T-helper 1 cell treated with Interleukin-12 subunit alpha and Interleukin-12 subunit beta and Interleukin-4 antibody, amounts not matched to agents 30 ng/mL and 1 ng/mL, for 36 hours (primary cell): ENCODE measurements at regions not wholly inside any gene's neighbourhood (a gene's known extent, or its start where the extent isn't known, plus 50 kb on each side); places are given as distances from the start of the nearest gene placed in this dataset.

Source experiments
- intact Hi-C: fragments of 100-400 bp; cut with micrococcal nuclease; formaldehyde crosslinking; loops from one replicate; pipeline ENCODE4 v1.15.1; 2024

- intact Hi-C loops: no loop called here
These were observed 1276.8 kb downstream of the UQCRFS1 start for GRCh38 chr19:27936139-27936538.

- intact Hi-C loops: no loop called here
These were observed 1277.3 kb downstream of the UQCRFS1 start for GRCh38 chr19:27935669-27936068.

GRCh38 chr19:27929399-27929798, 1283.6 kb downstream of the UQCRFS1 start:
- intact Hi-C loops: no loop called here

GRCh38 chr19:27925202-27925601, 1287.7 kb downstream of the UQCRFS1 start:
- intact Hi-C loops: no loop called here

- intact Hi-C loops: no loop called here
These were observed 1290.0 kb downstream of the UQCRFS1 start for GRCh38 chr19:27922970-27923369.

- intact Hi-C loops: no loop called here
These were observed 1292.2 kb downstream of the UQCRFS1 start for GRCh38 chr19:27920774-27921173.

- intact Hi-C loops: no loop called here
These were observed 1294.1 kb downstream of the UQCRFS1 start for GRCh38 chr19:27918818-27919217.

GRCh38 chr19:27911122-27911898, 1301.6 kb downstream of the UQCRFS1 start:
- intact Hi-C loops: no loop called here

GRCh38 chr19:27909861-27910260, 1303.1 kb downstream of the UQCRFS1 start:
- intact Hi-C loops: no loop called here

- intact Hi-C loops: no loop called here
These were observed 1303.6 kb downstream of the UQCRFS1 start for GRCh38 chr19:27909185-27909840.

GRCh38 chr19:27906081-27906480, 1306.9 kb downstream of the UQCRFS1 start:
- intact Hi-C loops: no loop called here

GRCh38 chr19:27905074-27905473, 1307.9 kb downstream of the UQCRFS1 start:
- intact Hi-C loops: no loop called here

- intact Hi-C loops: no loop called here
These were observed 1311.9 kb downstream of the UQCRFS1 start for GRCh38 chr19:27901078-27901477.

GRCh38 chr19:27896091-27896490, 1316.9 kb downstream of the UQCRFS1 start:
- intact Hi-C loops: no loop called here

- intact Hi-C loops: no loop called here
These were observed 1317.8 kb downstream of the UQCRFS1 start for GRCh38 chr19:27894906-27895754.

- intact Hi-C loops: no loop called here
These were observed 1320.5 kb downstream of the UQCRFS1 start for GRCh38 chr19:27892500-27892899.

GRCh38 chr19:27891411-27891810, 1321.5 kb downstream of the UQCRFS1 start:
- intact Hi-C loops: no loop called here

GRCh38 chr19:27890696-27891095, 1322.3 kb downstream of the UQCRFS1 start:
- intact Hi-C loops: no loop called here

- intact Hi-C loops: no loop called here
These were observed 1322.7 kb downstream of the UQCRFS1 start for GRCh38 chr19:27890206-27890605.

GRCh38 chr19:27889156-27889555, 1323.8 kb downstream of the UQCRFS1 start:
- intact Hi-C loops: no loop called here

GRCh38 chr19:27887946-27888345, 1325.0 kb downstream of the UQCRFS1 start:
- intact Hi-C loops: no loop called here

- intact Hi-C loops: no loop called here
These were observed 1327.6 kb downstream of the UQCRFS1 start for GRCh38 chr19:27885359-27885758.
